Astrocyte of the spinal cord (primary cell): ENCODE measurements at regions not wholly inside any gene's neighbourhood (a gene's known extent, or its start where the extent isn't known, plus 50 kb on each side); places are given as distances from the start of the nearest gene placed in this dataset.
A peak's percentile ranks its signal among the peaks of the same experiment; 100 is the strongest.

Source experiments
- DNase-seq: peaks from one replicate; pipeline ENCODE4 v3.0.0; 2011; ENCODE audit warnings: low read depth, low spot score
- H3K4me3 ChIP-seq: 2 replicates; pipeline ENCODE4 v1.5.1; 2011; ENCODE audit warnings: low read depth, mild to moderate bottlenecking, low read length, moderate library complexity
- in situ Hi-C: cut with HindIII; loops from 2 replicates; pipeline ENCODE4 v1.10.0; 2017; ENCODE audit warnings: low sequenced_read_pairs
- TF ChIP-seq, protein P1 (sequence below): IDR thresholded peaks from 2 replicates; pipeline ENCODE4 v1.5.1; 2012; ENCODE audit warnings: low read depth, mild to moderate bottlenecking, low read length, inconsistent platforms

GRCh38 chrX:45842207-45842925 lies 641.7 kb upstream of the DIPK2B start:
- TF ChIP-seq, protein P1, sequence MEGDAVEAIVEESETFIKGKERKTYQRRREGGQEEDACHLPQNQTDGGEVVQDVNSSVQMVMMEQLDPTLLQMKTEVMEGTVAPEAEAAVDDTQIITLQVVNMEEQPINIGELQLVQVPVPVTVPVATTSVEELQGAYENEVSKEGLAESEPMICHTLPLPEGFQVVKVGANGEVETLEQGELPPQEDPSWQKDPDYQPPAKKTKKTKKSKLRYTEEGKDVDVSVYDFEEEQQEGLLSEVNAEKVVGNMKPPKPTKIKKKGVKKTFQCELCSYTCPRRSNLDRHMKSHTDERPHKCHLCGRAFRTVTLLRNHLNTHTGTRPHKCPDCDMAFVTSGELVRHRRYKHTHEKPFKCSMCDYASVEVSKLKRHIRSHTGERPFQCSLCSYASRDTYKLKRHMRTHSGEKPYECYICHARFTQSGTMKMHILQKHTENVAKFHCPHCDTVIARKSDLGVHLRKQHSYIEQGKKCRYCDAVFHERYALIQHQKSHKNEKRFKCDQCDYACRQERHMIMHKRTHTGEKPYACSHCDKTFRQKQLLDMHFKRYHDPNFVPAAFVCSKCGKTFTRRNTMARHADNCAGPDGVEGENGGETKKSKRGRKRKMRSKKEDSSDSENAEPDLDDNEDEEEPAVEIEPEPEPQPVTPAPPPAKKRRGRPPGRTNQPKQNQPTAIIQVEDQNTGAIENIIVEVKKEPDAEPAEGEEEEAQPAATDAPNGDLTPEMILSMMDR, result no peak
- DNase-seq, result no peak
- in situ Hi-C loops, result no loop called here
- H3K4me3 ChIP-seq, result no peak overlapping the region

DNA sequence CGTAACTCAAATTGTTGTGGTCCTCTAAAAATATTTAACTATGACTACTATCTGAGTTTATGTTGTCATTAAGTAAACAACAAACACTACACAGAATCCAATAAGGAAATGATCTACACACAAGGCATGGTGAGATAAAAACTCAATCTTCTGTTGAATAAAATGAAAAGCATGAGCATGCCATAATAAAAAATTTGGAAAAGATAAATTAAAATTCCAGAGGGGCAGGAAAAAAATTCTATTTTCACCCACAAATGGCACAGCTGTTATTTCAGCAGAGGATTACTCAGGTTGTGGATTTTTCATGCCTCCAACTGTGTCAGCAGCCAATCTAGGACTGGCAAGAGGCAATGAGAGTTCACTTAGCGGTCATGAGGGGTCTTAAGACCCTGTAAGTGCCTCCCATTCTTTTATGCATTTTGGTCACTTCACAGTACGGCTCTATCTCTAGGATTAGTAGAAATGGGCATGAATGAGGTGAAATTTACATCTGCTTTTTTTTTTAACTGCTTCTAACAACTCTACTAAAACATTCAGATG lies 639.8 kb upstream of the DIPK2B start:
- TF ChIP-seq, protein P1, result no peak
- H3K4me3 ChIP-seq, result no peak overlapping the region
- in situ Hi-C loops, result no loop called here
- no peak for DNase-seq

GRCh38 chrX:45830343-45830742 lies 629.7 kb upstream of the DIPK2B start:
- in situ Hi-C loops, result no loop called here
- DNase-seq, result no peak
- TF ChIP-seq, protein P1, result no peak
- no peak overlapping the region for H3K4me3 ChIP-seq

DNA sequence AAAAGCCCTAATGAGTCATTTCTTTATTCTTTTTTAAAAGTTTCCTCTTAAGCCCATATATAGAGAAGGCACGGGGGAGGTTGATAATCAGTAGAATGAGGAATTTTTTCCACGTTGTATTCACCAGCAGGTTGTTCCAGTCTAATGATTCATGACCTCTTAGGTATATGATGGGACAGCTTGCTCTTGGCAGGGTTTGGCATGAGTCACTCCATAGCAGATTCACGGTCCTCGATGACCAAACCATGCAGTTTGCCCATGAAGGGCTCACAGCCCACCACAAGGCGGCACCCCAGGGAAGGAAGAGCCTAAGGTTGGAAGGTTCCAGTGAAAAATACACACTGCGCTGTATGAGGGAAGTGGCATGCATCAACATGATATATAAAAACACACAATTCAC lies 623.8 kb upstream of the DIPK2B start:
- TF ChIP-seq, protein P1, result peak; percentile 80
- in situ Hi-C loops, result no loop called here
- no peak overlapping the region for H3K4me3 ChIP-seq
- peak; percentile 92 for DNase-seq

DNA sequence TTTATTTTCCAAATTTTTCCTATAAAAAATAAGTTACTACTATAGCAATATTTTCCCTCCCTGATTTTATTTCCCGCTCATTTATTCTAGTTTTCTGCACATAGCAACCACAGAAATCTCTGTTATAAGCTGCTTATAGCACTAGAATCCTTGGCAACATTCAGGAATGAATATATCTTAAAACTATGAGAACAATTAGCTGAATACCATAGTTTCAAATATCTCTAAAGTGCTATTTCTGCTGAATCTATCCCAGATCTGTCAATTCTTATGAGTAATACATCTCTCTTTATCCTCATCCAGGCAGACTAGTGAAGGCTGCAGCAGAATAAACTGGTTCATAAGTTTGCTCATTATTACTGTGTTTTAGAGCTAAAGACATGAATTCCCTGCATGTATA lies 622.9 kb upstream of the DIPK2B start:
- in situ Hi-C loops, result no loop called here
- no peak for DNase-seq
- TF ChIP-seq, protein P1, result no peak
- no peak overlapping the region for H3K4me3 ChIP-seq

DNA sequence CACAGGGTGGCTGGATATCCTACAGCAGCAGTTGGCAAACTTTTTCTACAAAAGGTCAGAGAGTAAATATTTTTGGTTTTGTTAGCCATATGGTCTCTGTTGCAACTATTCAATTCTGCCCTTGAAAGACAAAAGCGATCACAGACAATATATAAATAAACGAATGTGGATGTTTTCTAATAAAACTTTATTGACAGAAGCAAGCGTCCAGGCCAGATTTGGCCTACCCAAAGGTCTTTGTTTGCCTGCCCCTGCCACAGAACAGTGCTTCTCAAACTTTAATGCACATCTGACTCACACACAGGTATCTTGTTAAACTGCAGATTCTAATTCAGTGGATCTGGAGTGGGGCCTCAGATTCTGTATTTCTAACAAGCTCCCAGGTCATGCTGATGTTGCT lies 621.4 kb upstream of the DIPK2B start:
- in situ Hi-C loops, result no loop called here
- no peak for DNase-seq
- no peak overlapping the region for H3K4me3 ChIP-seq
- TF ChIP-seq, protein P1, result no peak
